CD14-positive monocyte (primary cell): ENCODE measurements at regions not wholly inside any gene's neighbourhood (a gene's known extent, or its start where the extent isn't known, plus 50 kb on each side); places are given as distances from the start of the nearest gene placed in this dataset.

Source experiments
- DNase-seq, 3 donors: peaks; one replicate each; pipeline ENCODE4 v3.0.0-alpha.2; 2011 to 2022
- H2AFZ ChIP-seq: 2 replicates; pipeline ENCODE4 v1.6.0; 2012; ENCODE audit warnings: mild to moderate bottlenecking, low read depth, low read length, inconsistent platforms; ENCODE audit not compliant: insufficient read depth, poor library complexity, severe bottlenecking
- H3K27ac ChIP-seq, 2 donors: 1 replicate in 1 of 2; 2 replicates in 1 of 2; pipeline ENCODE4 v1.5.1; 2012 to 2013; ENCODE audit warnings: low read length in 2 of 2, control low read depth in 1 of 2, inconsistent platforms in 1 of 2, low read depth in 1 of 2, mild to moderate bottlenecking in 1 of 2
- H3K27me3 ChIP-seq, 2 donors: one replicate each; pipeline versions ENCODE4 v1.6.0 to v1.6.1; 2011 to 2013; ENCODE audit warnings: low read length in 2 of 2; ENCODE audit not compliant: control insufficient read depth in 2 of 2, insufficient read depth in 2 of 2
- H3K36me3 ChIP-seq, 2 donors: replicated peaks in 1 of 2; 1 replicate in 1 of 2; 2 replicates in 1 of 2; pipeline versions ENCODE4 v1.5.1 to v1.6.1; 2012 to 2013; ENCODE audit warnings: low read length in 2 of 2, control low read depth in 1 of 2, inconsistent platforms in 1 of 2, mild to moderate bottlenecking in 1 of 2; ENCODE audit not compliant: insufficient read depth in 2 of 2, control insufficient read depth in 1 of 2
- H3K4me1 ChIP-seq, 2 donors: 1 replicate in 1 of 2; 2 replicates in 1 of 2; pipeline versions ENCODE4 v1.5.1 to v1.6.1; 2012 to 2013; ENCODE audit warnings: low read length in 2 of 2, control low read depth in 1 of 2, inconsistent platforms in 1 of 2, mild to moderate bottlenecking in 1 of 2, moderate library complexity in 1 of 2; ENCODE audit not compliant: insufficient read depth in 2 of 2, control insufficient read depth in 1 of 2
- H3K4me2 ChIP-seq: replicated peaks from 2 replicates; pipeline ENCODE3; 2012; ENCODE audit warnings: low read length, moderate library complexity, mild to moderate bottlenecking; ENCODE audit not compliant: poor library complexity, severe bottlenecking; ENCODE audit errors: extremely low read depth
- H3K4me3 ChIP-seq, 3 experiments: fragments of 200-600 bp in 1 of 3; sonication (generic) in 1 of 3; replicated peaks in 1 of 3; 1 replicate in 2 of 3; 2 replicates in 1 of 3; pipeline ENCODE4 v1.5.1; 2011 to 2013; ENCODE audit warnings: low read length in 3 of 3, mild to moderate bottlenecking in 3 of 3, control low read depth in 2 of 3, low read depth in 2 of 3, inconsistent platforms in 1 of 3, moderate library complexity in 1 of 3
- H3K79me2 ChIP-seq: 2 replicates; pipeline ENCODE4 v1.6.0; 2012; ENCODE audit warnings: mild to moderate bottlenecking, control low read depth, inconsistent platforms, low read length, moderate library complexity; ENCODE audit not compliant: insufficient read depth
- H3K9ac ChIP-seq: 2 replicates; pipeline ENCODE4 v1.6.0; 2017; ENCODE audit warnings: low read length, mild to moderate bottlenecking; ENCODE audit not compliant: insufficient read depth, poor library complexity, severe bottlenecking
- H3K9me3 ChIP-seq, 2 donors: replicated peaks in 1 of 2; 1 replicate in 1 of 2; 2 replicates in 1 of 2; pipeline versions ENCODE4 v1.5.1 to v1.6.1; 2012 to 2013; ENCODE audit warnings: low read length in 2 of 2, control low read depth in 1 of 2; ENCODE audit not compliant: control insufficient read depth in 1 of 2, insufficient read depth in 1 of 2
- H4K20me1 ChIP-seq: 2 replicates; pipeline ENCODE4 v1.6.0; 2012; ENCODE audit warnings: mild to moderate bottlenecking, low read length, control low read depth, moderate library complexity; ENCODE audit not compliant: insufficient read depth
- H3K27ac Mint-ChIP-seq, 7 donors: one replicate each; pipeline ENCODE4 v1.8.0; 2020; ENCODE audit warnings: mild to moderate bottlenecking in 7 of 7, mixed read lengths in 7 of 7, moderate library complexity in 6 of 7, inconsistent platforms in 2 of 7
- H3K27me3 Mint-ChIP-seq, 3 donors: one replicate each; pipeline ENCODE4 v1.8.0; 2021 to 2022; ENCODE audit warnings: low read depth in 3 of 3, mild to moderate bottlenecking in 3 of 3, mixed read lengths in 3 of 3, moderate library complexity in 3 of 3, inconsistent platforms in 1 of 3
- H3K36me3 Mint-ChIP-seq, 2 donors: one replicate each; pipeline ENCODE4 v1.8.0; 2020; ENCODE audit warnings: mixed read lengths in 2 of 2, inconsistent platforms in 1 of 2, mild to moderate bottlenecking in 1 of 2
- H3K4me1 Mint-ChIP-seq: one replicate; pipeline ENCODE4 v1.8.0; 2020; ENCODE audit warnings: mild to moderate bottlenecking, mixed read lengths
- H3K4me3 Mint-ChIP-seq, 2 donors: one replicate each; pipeline ENCODE4 v1.8.0; 2020; ENCODE audit warnings: mild to moderate bottlenecking in 2 of 2, mixed read lengths in 2 of 2, moderate library complexity in 1 of 2
- H3K9me3 Mint-ChIP-seq, 7 donors: one replicate each; pipeline ENCODE4 v1.8.0; 2020 to 2022; ENCODE audit warnings: mixed read lengths in 7 of 7, mild to moderate bottlenecking in 6 of 7, moderate library complexity in 6 of 7, inconsistent platforms in 2 of 7
- WGBS: methylation state at CpG from one replicate; pipeline ENCODE4 v1.1.5; 2013; ENCODE audit warnings: missing lambda C conversion rate; ENCODE audit not compliant: insufficient coverage; 5-methylcytosine and 5-hydroxymethylcytosine counted together
- intact Hi-C, 2 donors: fragments of 100-400 bp; cut with micrococcal nuclease; formaldehyde crosslinking; loops; one replicate each; pipeline versions ENCODE4 v1.15.0 to v1.15.1; 2023
- TF ChIP-seq, protein P1 (sequence below): fragments of 200-600 bp; IDR thresholded peaks from one replicate; pipeline ENCODE4 v1.8.0; 2022; ENCODE audit warnings: antibody characterized with exemption, mild to moderate bottlenecking

DNA sequence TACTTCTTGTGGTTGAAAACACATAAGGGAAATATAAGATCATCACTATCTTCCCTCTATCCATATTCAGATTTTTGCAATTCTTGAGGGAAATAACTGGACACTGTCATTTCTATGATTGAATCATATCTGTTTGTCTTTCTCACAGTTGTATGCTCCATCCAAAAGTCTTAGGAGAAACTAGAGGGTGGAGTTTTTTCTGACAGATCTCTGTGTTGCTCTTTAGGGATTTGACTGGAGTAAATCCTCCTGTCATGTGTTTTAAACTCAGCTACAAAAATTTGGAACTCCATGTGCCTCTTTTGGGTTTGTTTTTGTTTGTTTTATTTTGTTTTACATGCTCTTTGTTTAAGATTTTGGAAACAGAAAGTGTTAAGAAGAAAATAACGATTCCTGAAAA lies 136.5 kb downstream of the SPATA18 start:
- H3K4me2 ChIP-seq = no peak overlapping the region
- intact Hi-C loops = no loop called here
- H3K4me3 ChIP-seq = no peak overlapping the region
- no peak overlapping the region for H3K9ac ChIP-seq
- H3K36me3 ChIP-seq = no peaks in the 10 kb centered on the region
- no peak overlapping the region for H3K27ac ChIP-seq
- no peaks in the 10 kb centered on the region for H3K27me3 ChIP-seq
- Mint-ChIP-seq H3K9me3 (peaks cover 0 to 14% (median 2%) of the 10 kb centered on the region in 7 donors), H3K4me1 (no peaks in the 10 kb centered on the region), H3K27ac (no peak overlapping the region), H3K4me3 (no peak overlapping the region), H3K27me3 (peaks cover 0 to 3% (median 0%) of the 10 kb centered on the region in 3 donors), H3K36me3 (no peaks in the 10 kb centered on the region)
- DNase-seq = no peak
- H3K79me2 ChIP-seq = no peaks in the 10 kb centered on the region
- H3K9me3 ChIP-seq = peaks cover 0 to 3% of the 10 kb centered on the region in 2 donors
- H4K20me1 ChIP-seq = no peaks in the 10 kb centered on the region
- no peaks in the 10 kb centered on the region for H3K4me1 ChIP-seq
- H2AFZ ChIP-seq = no peak overlapping the region
- no CpG with 5 or more reads among the region's 1 CpG for WGBS
- TF ChIP-seq, protein P1, sequence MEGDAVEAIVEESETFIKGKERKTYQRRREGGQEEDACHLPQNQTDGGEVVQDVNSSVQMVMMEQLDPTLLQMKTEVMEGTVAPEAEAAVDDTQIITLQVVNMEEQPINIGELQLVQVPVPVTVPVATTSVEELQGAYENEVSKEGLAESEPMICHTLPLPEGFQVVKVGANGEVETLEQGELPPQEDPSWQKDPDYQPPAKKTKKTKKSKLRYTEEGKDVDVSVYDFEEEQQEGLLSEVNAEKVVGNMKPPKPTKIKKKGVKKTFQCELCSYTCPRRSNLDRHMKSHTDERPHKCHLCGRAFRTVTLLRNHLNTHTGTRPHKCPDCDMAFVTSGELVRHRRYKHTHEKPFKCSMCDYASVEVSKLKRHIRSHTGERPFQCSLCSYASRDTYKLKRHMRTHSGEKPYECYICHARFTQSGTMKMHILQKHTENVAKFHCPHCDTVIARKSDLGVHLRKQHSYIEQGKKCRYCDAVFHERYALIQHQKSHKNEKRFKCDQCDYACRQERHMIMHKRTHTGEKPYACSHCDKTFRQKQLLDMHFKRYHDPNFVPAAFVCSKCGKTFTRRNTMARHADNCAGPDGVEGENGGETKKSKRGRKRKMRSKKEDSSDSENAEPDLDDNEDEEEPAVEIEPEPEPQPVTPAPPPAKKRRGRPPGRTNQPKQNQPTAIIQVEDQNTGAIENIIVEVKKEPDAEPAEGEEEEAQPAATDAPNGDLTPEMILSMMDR = no peak

DNA sequence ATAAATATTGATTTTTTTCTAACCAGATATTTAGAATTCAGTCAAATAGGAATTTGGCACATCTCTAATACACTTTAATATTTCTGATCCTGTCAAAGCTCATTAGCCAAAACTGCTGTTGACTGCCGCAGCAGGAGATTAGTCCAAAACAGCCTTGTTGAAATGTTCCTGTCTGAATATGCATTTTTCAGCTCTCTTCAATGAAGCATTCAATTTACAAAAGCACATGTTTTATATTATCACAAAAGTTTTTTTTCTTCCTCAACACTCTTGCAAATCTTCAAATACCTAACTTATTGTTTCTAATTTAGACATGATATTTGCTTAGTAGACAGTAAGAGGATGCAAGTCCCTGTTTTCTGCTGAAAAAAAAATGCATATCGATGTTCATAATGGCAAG lies 140.9 kb downstream of the SPATA18 start:
- WGBS = 92% methylated on average over 2 of the region's 2 CpGs

More for the DNA sequence above, 140.9 kb downstream of the SPATA18 start:
- H3K36me3 Mint-ChIP-seq = no peaks in the 10 kb centered on the region
- intact Hi-C loops = no loop called here
- DNase-seq = no peak
- no peaks in the 10 kb centered on the region for H3K4me1 Mint-ChIP-seq
- Histone ChIP-seq H3K4me1 (no peaks in the 10 kb centered on the region), H4K20me1 (no peaks in the 10 kb centered on the region), H2AFZ (no peak overlapping the region), H3K79me2 (no peaks in the 10 kb centered on the region), H3K4me3 (no peak overlapping the region), H3K4me2 (no peak overlapping the region), H3K27me3 (no peaks in the 10 kb centered on the region), H3K9ac (no peak overlapping the region), H3K27ac (no peak overlapping the region), H3K9me3 (no peaks in the 10 kb centered on the region), H3K36me3 (no peaks in the 10 kb centered on the region)
- TF ChIP-seq, protein P1 = no peak
- H3K9me3 Mint-ChIP-seq = peaks cover 0 to 4% (median 2%) of the 10 kb centered on the region in 7 donors
- H3K27me3 Mint-ChIP-seq = peaks cover 0 to 6% (median 3%) of the 10 kb centered on the region in 3 donors
- no peak overlapping the region for H3K4me3 Mint-ChIP-seq
- no peak overlapping the region for H3K27ac Mint-ChIP-seq
